HK-2 (cell line): ENCODE measurements at regions not wholly inside any gene's neighbourhood (a gene's known extent, or its start where the extent isn't known, plus 50 kb on each side); places are given as distances from the start of the nearest gene placed in this dataset.
A peak's percentile ranks its signal among the peaks of the same experiment; 100 is the strongest.

Source experiments
- DNase-seq: peaks from one replicate; pipeline ENCODE4 v3.0.0-alpha.2; 2018; ENCODE audit not compliant: unreplicated experiment

- peak; percentile 27 for DNase-seq
These were observed 663.7 kb upstream of the B3GAT1 start for GRCh38 chr11:135075740-135076139.

DNA sequence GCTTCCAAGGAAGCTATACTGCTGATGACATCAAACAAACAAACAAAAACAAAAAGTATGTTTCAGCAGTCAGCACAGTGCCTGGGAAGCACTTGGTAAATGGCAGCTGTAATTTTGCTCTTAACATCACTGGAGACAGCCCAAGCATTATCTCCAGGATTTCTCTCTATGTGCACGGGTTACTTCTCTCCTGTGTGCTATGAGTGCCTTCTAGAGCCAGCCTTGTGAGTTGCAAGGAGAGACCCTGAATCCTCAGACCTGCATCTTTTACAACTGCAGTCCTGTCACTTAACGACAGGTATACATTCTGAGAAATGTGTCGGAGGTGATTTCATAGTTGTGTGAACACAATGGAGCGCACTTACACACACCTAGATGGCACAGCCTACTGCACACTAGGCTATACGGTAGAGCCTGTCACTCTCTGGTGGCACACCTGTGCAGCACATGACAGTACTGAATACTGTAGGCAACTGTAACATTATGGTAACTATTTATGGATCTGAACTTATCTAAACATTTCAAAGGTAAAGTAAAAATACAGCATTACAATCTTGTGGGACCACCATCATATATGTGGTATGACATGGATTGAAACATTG is 662.5 kb upstream of the B3GAT1 start:
- no peak for DNase-seq

GRCh38 chr11:135073870-135074269 is 661.8 kb upstream of the B3GAT1 start:
- no peak for DNase-seq

GRCh38 chr11:135073381-135073780 is 661.3 kb upstream of the B3GAT1 start:
- DNase-seq = no peak

- DNase-seq = no peak
These were observed 657.8 kb upstream of the B3GAT1 start for GRCh38 chr11:135069890-135070289.

DNA sequence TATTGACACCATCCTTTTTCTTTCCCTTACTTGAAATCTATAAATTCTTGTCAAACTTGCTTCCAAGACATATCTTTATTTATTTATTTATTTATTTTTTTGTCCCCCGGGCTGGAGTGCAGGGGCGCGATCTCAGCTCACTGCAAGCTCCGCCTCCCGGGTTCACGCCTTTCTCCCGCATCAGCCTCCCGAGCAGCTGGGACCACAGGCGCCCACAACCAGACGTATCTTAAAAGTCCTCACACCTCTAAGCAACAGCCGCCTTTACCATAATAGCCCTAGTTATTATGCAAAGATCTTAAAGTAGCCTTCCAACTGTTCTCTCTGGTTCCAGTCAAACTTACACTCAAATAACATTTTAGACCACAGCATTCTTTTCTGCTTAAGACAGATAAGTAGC is 657.0 kb upstream of the B3GAT1 start:
- DNase-seq = no peak

- no peak for DNase-seq
These were observed 651.0 kb upstream of the B3GAT1 start for GRCh38 chr11:135062994-135063393.

DNA sequence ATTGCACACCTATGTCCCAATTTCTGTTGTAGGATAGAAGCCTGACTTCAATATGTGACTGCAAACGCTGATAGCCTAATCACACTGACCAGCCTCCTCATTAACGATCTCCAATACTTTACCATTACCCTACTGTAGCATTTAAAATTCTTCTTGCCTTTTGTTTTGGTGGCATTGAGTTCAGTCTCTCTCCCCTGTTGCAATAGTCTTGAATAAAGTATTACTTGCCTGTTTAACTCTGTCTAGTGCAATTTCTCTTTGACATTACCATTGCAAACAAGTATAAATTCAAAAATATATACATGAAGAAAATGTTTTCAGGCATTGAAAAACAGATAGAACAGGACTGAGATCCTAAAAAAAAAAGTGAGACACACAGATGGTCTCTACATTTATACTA is 649.1 kb upstream of the B3GAT1 start:
- no peak for DNase-seq

- no peak for DNase-seq
These were observed 634.9 kb upstream of the B3GAT1 start for GRCh38 chr11:135046986-135047385.

GRCh38 chr11:135046556-135046955 is 634.5 kb upstream of the B3GAT1 start:
- DNase-seq = no peak

DNA sequence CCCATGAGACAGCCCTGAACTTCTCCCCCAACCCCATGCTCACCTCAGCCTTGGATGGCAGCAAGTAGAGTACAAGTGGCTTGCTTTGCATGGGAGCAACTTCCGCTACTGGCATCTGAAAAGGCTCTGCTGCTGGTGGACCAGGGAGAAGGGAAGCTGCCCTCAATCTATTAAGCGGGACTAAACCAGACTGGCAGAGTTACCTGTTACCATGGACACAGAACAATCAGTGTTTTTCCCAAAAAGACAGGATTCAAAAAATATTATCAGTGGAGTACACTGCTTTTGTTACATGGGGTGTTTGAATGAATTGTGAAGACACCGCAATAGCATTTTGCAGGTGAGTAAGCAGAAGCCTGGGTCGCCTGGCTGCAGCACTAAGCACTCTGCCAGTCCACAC is 631.4 kb upstream of the B3GAT1 start:
- no peak for DNase-seq

GRCh38 chr11:135037828-135038227 is 625.8 kb upstream of the B3GAT1 start:
- no peak for DNase-seq

DNA sequence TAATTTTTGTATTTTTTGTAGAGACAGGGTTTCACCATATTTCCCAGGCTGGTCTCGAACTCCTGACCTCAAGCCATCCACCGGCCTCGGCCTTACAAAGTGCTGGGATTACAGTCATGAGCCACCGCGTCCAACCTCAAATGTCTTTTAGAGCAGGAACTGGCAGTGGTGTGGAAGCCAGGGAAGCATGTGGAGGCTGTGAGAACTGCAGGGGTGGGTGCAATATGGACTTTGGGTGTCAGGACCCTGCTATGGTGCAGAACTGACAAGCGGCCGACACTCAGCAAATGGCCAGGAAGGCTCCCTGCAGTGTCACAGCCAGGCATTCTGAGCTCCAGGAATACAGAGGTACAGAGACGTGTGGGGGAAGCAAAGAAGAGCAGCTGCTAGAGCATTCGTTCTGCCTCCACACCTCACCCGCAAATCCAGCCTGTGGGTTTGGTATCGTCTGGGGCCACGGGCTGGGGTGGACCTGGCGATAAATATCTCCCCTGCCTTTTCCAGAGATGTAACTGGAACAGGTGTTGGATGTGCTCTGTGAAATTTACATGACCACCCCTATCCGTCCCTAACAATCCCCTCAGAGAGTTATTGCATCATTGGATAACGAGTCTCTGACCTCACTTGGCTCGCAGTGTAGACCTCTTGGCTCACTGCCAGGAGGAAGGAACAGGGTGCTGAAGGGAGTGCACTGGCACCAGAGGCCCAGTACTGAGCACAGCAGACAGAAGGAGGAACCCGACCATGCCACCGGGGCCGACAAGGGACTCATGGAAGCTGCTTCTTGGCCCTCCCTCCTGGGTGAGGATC is 624.7 kb upstream of the B3GAT1 start:
- DNase-seq = no peak

GRCh38 chr11:135035282-135035681 is 623.2 kb upstream of the B3GAT1 start:
- DNase-seq = no peak

DNA sequence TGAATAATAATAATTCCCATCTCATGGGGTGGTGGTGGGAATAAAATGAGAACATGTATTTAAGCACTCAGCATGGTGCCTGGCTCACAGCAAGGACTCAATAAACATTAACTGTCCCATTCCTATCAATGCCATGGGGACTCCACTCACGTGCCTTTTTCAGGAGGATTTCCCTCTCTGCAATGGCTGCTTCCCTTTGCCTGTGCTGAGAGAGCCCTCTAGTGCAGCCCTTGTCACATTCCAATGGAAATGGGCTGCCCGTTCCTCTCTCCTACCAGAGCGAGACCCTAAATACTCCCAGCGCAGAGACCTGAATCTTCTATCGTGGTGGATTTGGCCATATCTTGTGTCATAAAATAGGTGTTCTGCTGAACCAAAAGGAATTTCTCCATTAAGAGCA is 621.5 kb upstream of the B3GAT1 start:
- DNase-seq = no peak

DNA sequence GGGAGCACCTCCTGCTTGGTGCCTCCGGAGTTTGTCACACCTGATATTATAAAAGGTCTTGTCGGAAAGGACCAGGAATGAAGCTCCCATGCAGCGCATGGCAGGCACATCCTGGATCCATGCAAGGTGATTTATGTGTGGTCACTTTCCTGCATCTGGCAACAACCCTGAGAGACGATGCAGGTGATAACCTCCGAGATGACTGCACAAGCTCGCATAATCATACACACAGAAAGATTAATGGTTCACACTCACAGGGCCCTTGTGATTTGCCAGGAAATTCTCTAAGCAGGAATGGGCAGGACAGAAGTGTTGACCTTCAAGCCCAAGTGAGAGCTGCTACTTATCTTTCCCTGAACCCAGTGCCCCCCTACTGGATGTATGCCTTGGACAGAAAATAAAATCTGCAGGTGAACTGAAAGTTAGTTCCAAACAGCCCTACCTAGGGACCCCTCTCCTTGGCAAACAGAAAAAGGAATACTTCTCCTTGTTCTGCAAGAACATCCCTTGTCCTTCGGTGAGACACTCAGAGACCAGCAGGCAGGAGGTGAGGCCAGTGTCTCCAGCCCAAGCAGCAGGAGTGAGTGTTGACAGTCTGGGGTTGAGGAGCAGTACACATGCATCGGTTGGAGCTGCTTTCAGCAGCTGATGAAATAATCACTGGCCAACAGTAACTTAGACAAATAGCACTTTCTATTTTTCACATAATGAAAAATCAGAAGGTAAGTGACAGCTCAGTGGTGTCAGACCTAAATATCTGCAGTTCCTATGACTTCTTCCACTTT is 619.4 kb upstream of the B3GAT1 start:
- no peak for DNase-seq

DNA sequence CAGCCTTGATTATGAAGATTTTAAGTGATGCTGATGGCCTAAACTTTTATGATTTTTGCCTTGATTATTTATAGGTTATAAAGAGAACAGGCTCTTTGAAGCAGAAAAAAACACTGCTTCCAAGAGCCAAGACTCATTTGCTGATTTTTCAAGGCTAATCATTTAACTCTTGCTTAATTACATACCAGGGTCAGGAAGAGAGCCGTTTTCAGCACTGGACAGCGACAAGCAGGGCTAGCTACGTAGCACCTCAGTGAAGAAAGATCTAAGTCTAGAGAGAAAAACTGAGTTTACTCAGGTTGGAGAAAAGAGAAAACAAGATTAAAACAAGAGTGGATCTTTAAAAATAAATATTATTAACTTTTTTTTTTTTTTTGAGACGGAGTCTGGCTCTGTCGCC is 615.4 kb upstream of the B3GAT1 start:
- no peak for DNase-seq

DNA sequence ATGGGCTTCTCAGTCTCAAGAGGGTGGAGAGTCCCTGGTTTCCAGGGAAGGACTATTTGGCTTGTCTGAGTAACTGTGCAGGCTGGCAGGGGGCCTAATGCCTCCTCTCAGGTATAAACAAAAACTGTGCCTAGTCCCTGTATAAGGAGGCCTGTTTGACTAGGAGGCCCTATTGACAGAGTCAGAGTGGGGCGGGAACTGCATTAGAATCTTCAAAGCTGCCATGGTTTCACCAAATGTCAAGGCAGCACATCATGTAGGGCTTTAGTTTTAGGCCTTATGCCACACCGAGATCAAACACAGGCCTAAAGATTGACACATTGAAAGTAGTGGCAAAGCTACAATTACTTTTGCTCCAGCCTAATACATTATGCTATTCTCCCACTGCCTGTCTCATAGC is 611.5 kb upstream of the B3GAT1 start:
- no peak for DNase-seq

DNA sequence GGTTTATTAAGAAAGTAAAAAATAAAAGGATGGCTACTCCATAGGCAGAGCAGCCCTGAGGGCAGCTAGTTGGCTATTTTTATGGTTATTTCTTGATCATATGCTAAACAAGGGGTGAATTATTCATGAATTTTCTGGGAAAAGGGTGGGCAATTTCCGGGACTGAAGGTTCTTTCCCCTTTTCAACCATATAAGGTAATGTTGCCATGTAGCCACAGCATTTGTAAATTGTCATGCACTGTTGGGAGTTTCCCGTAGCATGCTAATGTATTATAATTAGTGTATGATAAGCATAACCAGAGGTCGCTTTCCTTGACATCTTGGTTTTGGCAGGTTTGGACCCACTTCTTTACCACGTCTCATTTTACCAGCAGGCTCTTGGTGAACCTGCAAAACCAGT is 610.4 kb upstream of the B3GAT1 start:
- no peak for DNase-seq

GRCh38 chr11:135019899-135020298 is 607.9 kb upstream of the B3GAT1 start:
- DNase-seq = no peak

- no peak for DNase-seq
These were observed 607.4 kb upstream of the B3GAT1 start for GRCh38 chr11:135019343-135019871.

DNA sequence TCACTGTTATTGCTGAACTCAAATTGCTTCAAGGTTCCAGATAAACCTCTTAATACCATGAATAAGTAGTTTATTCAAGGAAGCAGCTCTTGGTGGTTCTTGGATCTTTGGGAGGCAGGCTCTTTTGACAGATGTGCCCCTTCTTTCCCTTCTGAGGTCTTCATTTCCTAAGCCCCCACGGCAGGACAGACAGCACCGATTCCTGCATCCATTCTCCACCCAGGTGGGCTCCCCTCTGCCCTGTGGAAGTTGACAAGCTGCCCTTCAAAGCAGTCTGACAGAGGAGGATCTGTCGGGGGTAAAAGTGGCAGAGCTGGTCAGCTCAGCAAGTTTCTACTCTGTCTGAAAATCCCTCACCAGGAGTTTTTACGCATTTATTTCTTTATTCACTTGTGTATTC is 605.3 kb upstream of the B3GAT1 start:
- DNase-seq = no peak

GRCh38 chr11:135015966-135016365 is 603.9 kb upstream of the B3GAT1 start:
- DNase-seq = no peak
